Thyroid gland (tissue), 4 donors: ENCODE measurements at regions not wholly inside any gene's neighbourhood (a gene's known extent, or its start where the extent isn't known, plus 50 kb on each side); places are given as distances from the start of the nearest gene placed in this dataset.

Experiments used
- DNase-seq, 2 donors: peaks; one replicate each; pipeline ENCODE4 v3.0.0-alpha.2; 2019
- H3K27ac ChIP-seq, 3 donors: fragments of 200-600 bp; sonication (generic); 1 replicate in 2 of 3; 2 replicates in 1 of 3; pipeline ENCODE4 v1.5.1; 2016 to 2019; ENCODE audit warnings: mild to moderate bottlenecking in 1 of 3, moderate library complexity in 1 of 3
- H3K27me3 ChIP-seq: fragments of 200-600 bp; sonication (generic); one replicate; pipeline ENCODE4 v1.5.1; 2019
- H3K36me3 ChIP-seq, 2 donors: fragments of 200-600 bp; sonication (generic); one replicate each; pipeline ENCODE4 v1.5.1; 2016 to 2019
- H3K4me1 ChIP-seq, 2 donors: fragments of 200-600 bp; sonication (generic); one replicate each; pipeline ENCODE4 v1.5.1; 2017 to 2019
- H3K4me3 ChIP-seq, 3 donors: fragments of 200-600 bp; sonication (generic); replicated peaks in 1 of 3; 1 replicate in 2 of 3; 2 replicates in 1 of 3; pipeline ENCODE4 v1.5.1; 2016; ENCODE audit warnings: mild to moderate bottlenecking in 1 of 3
- H3K9me3 ChIP-seq: fragments of 200-600 bp; sonication (generic); one replicate; pipeline ENCODE4 v1.5.1; 2017
- POLR2A ChIP-seq, 2 donors: fragments of 450-650 bp; IDR thresholded peaks; one replicate each; pipeline ENCODE4 v1.6.1; 2017; ENCODE audit warnings: antibody characterized with exemption in 2 of 2, mild to moderate bottlenecking in 2 of 2, moderate library complexity in 1 of 2
- WGBS, 2 donors: methylation state at CpG; one replicate each; pipeline ENCODE4 v1.1.5; 2017; 5-methylcytosine and 5-hydroxymethylcytosine counted together
- intact Hi-C: fragments of 100-400 bp; cut with DNase I; formaldehyde crosslinking; loops from one replicate; pipeline ENCODE4 v1.15.1; 2023
- TF ChIP-seq, protein P1 (sequence below), 6 experiments: fragments of 200-600 bp in 3 of 6; fragments of 450-650 bp in 3 of 6; sonication (generic) in 3 of 6; IDR thresholded peaks; one replicate each; pipeline ENCODE4 v1.5.1; 2016 to 2019; ENCODE audit warnings: antibody characterized with exemption in 6 of 6, mild to moderate bottlenecking in 2 of 6, inconsistent platforms in 1 of 6, moderate library complexity in 1 of 6

DNA sequence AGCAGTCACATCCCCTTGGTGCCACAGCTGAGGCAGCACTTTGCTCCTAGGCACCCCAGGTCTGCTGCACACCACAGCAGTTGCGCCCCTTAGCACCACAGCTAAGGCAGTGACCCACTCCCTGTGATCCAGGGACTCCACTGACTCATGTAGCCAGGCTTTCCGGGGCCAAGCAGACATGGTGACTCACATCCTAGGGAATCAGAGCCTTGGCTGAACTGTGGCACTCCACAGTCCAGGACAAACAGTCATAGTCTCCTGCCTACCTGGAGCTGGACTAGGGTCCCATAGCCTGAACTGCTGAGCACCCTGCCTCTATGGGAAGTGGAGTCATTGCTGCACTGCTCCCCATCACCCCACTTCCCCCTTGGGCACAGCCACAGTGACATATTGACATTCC, 338.7 kb downstream of the NPR3 start:
- Histone ChIP-seq H3K36me3 (no peaks in the 10 kb centered on the region), H3K9me3 (no peaks in the 10 kb centered on the region), H3K4me1 (no peaks in the 10 kb centered on the region), H3K27me3 (no peaks in the 10 kb centered on the region), H3K27ac (no peak overlapping the region), H3K4me3 (no peak overlapping the region)
- WGBS, 2 donors, result 86% methylated on average over 2 of the region's 2 CpGs; no CpG with 5 or more reads in 1 of the 2 donors
- TF ChIP-seq, protein P1, sequence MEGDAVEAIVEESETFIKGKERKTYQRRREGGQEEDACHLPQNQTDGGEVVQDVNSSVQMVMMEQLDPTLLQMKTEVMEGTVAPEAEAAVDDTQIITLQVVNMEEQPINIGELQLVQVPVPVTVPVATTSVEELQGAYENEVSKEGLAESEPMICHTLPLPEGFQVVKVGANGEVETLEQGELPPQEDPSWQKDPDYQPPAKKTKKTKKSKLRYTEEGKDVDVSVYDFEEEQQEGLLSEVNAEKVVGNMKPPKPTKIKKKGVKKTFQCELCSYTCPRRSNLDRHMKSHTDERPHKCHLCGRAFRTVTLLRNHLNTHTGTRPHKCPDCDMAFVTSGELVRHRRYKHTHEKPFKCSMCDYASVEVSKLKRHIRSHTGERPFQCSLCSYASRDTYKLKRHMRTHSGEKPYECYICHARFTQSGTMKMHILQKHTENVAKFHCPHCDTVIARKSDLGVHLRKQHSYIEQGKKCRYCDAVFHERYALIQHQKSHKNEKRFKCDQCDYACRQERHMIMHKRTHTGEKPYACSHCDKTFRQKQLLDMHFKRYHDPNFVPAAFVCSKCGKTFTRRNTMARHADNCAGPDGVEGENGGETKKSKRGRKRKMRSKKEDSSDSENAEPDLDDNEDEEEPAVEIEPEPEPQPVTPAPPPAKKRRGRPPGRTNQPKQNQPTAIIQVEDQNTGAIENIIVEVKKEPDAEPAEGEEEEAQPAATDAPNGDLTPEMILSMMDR (IDR thresholded peaks at IDR 0.05), result no peak
- TF ChIP-seq POLR2A (IDR thresholded peaks at IDR 0.05), result no peak
- intact Hi-C loops, result no loop called here
- DNase-seq, result no peak

- no peak for DNase-seq
- WGBS, 2 donors, result 86 to 92% methylated on average over 3 of the region's 3 CpGs
- no peak overlapping the region for H3K27ac ChIP-seq
- H3K27me3 ChIP-seq, result no peaks in the 10 kb centered on the region
- H3K36me3 ChIP-seq, result no peaks in the 10 kb centered on the region
- TF ChIP-seq POLR2A (IDR thresholded peaks at IDR 0.05), result no peak
- TF ChIP-seq, protein P1 (IDR thresholded peaks at IDR 0.05), result no peak
- H3K4me3 ChIP-seq, result no peak overlapping the region
- no peaks in the 10 kb centered on the region for H3K4me1 ChIP-seq
- H3K9me3 ChIP-seq, result no peaks in the 10 kb centered on the region
- intact Hi-C loops, result no loop called here
Measured at GRCh38 chr5:33059081-33059480, 348.0 kb downstream of the NPR3 start.

GRCh38 chr5:33065131-33065530, 354.0 kb downstream of the NPR3 start:
- Histone ChIP-seq H3K36me3 (no peaks in the 10 kb centered on the region), H3K4me1 (no peaks in the 10 kb centered on the region), H3K4me3 (no peak overlapping the region), H3K27ac (no peak overlapping the region), H3K9me3 (no peaks in the 10 kb centered on the region), H3K27me3 (no peaks in the 10 kb centered on the region)
- 80 to 83% methylated on average over 3 of the region's 3 CpGs for WGBS, 2 donors
- DNase-seq, result no peak
- no peak for TF ChIP-seq POLR2A (IDR thresholded peaks at IDR 0.05)
- TF ChIP-seq, protein P1 (IDR thresholded peaks at IDR 0.05), result no peak
- intact Hi-C loops, result no loop called here

DNA sequence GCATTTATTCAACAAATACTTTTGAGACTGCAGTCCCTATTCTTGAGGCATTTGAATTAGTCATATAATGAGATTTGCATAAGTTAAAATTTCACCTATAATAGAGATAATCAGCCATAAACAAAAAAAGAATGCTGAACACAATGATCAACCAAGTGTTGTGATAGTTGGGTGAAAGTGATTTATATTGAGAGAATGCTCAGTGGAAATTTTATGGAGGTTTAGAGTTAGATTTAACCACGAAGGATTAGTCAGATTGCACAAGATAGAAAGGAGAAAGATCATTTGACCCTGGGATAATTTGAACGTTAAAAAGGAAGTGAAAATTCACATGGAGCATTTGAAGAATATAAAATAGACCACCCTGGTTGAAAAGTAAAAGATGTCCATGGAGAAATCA, 356.2 kb downstream of the NPR3 start:
- no peak for TF ChIP-seq POLR2A (IDR thresholded peaks at IDR 0.05)
- TF ChIP-seq, protein P1 (IDR thresholded peaks at IDR 0.05), result no peak
- no peaks in the 10 kb centered on the region for H3K9me3 ChIP-seq
- WGBS, 2 donors, result 33 to 39% methylated on average over 2 of the region's 2 CpGs
- no peaks in the 10 kb centered on the region for H3K36me3 ChIP-seq
- H3K4me1 ChIP-seq, result no peaks in the 10 kb centered on the region
- no peaks in the 10 kb centered on the region for H3K27me3 ChIP-seq
- H3K4me3 ChIP-seq, result no peak overlapping the region
- H3K27ac ChIP-seq, result no peak overlapping the region
- no peak for DNase-seq
- intact Hi-C loops, result no loop called here

DNA sequence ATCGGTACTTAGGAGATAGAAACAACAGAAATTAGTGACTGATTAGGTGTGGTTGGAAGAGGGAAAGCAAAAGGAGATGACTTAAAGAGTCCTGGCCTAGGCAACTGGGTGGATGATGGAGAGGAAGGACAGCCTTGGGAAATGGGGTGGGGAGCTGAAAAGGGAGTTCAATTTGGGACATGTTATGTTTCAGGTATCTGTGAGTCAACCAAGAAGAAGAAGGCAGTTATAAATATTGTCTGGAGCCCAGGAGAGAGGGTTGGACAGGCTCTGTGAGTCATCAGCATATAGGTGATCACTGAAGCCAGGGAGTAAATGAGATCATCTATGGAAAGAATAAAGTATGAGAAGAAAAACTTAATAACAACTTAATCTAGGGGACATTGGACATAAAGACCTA, 357.7 kb downstream of the NPR3 start:
- intact Hi-C loops, result no loop called here
- WGBS, 2 donors, result 83% methylated on average over 1 of the region's 1 CpG

More for the DNA sequence above, 357.7 kb downstream of the NPR3 start:
- Histone ChIP-seq H3K9me3 (no peaks in the 10 kb centered on the region), H3K4me3 (no peak overlapping the region), H3K27me3 (no peaks in the 10 kb centered on the region), H3K4me1 (no peaks in the 10 kb centered on the region), H3K27ac (no peak overlapping the region), H3K36me3 (no peaks in the 10 kb centered on the region)
- TF ChIP-seq POLR2A (IDR thresholded peaks at IDR 0.05), result no peak
- TF ChIP-seq, protein P1 (IDR thresholded peaks at IDR 0.05), result no peak
- DNase-seq, result no peak
